RWPE2 (cell line): ENCODE measurements at regions not wholly inside any gene's neighbourhood (a gene's known extent, or its start where the extent isn't known, plus 50 kb on each side); places are given as distances from the start of the nearest gene placed in this dataset.

Experiments
- ATAC-seq: fragments of 200-7000 bp; cut with Tn5 transposase; 3 replicates; pipeline ENCODE4 v1.9.1; 2021; ENCODE audit warnings: low read depth
- DNase-seq: peaks from one replicate; pipeline ENCODE4 v3.0.0-alpha.2; 2020; ENCODE audit warnings: low spot score
- H3K27ac ChIP-seq: fragments of 450-650 bp; 2 replicates; pipeline ENCODE4 v1.5.1; 2017; ENCODE audit warnings: mild to moderate bottlenecking; ENCODE audit not compliant: poor library complexity, severe bottlenecking
- H3K27me3 ChIP-seq: fragments of 250-450 bp; sonication (Bioruptor Pico); 2 replicates; pipeline ENCODE4 v1.5.1; 2021; ENCODE audit warnings: mild to moderate bottlenecking, moderate library complexity; ENCODE audit not compliant: insufficient read depth, poor library complexity, severe bottlenecking
- H3K36me3 ChIP-seq: fragments of 250-450 bp; sonication (Bioruptor Pico); 2 replicates; pipeline ENCODE4 v1.5.1; 2020; ENCODE audit warnings: low read depth, mild to moderate bottlenecking, moderate library complexity
- H3K4me1 ChIP-seq: fragments of 250-450 bp; sonication (Bioruptor Pico); 2 replicates; pipeline ENCODE4 v1.5.1; 2021; ENCODE audit warnings: mild to moderate bottlenecking, moderate library complexity; ENCODE audit not compliant: insufficient read depth, poor library complexity, severe bottlenecking
- H3K4me3 ChIP-seq: fragments of 250-450 bp; sonication (Bioruptor Pico); 2 replicates; pipeline ENCODE4 v1.5.1; 2021; ENCODE audit warnings: mild to moderate bottlenecking, moderate library complexity; ENCODE audit not compliant: severe bottlenecking
- H3K9me3 ChIP-seq: fragments of 250-450 bp; sonication (Bioruptor Pico); 2 replicates; pipeline ENCODE4 v1.5.1; 2021; ENCODE audit warnings: mild to moderate bottlenecking, moderate library complexity; ENCODE audit not compliant: severe bottlenecking
- CTCF ChIP-seq: fragments of 450-650 bp; IDR thresholded peaks from one replicate; pipeline ENCODE4 v1.5.1; 2017; ENCODE audit warnings: mild to moderate bottlenecking, moderate library complexity; ENCODE audit not compliant: poor library complexity, severe bottlenecking

GRCh38 chr2:60174146-60174545 lies 379.3 kb downstream of the BCL11A start:
- no peak for ATAC-seq

DNA sequence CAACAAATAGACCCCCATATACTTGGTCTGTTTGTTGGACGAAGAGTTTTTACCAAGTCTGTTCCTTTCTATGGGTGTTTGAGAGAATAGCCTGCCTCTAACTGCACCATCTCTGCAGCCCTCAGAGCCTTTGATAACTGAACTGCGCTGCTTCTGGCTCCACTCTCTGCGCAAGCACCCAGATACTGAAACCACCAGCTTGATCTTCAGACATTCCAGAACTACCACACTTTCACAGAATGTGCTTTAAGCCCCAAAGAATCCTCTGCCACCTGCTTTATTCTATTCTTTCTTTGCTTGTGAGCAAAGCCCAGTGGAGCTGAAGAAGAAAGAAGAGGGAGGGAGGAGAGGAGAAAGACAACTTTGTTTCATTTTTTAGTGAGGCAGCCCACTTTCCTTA lies 380.7 kb downstream of the BCL11A start:
- Histone ChIP-seq H3K4me3 (no peak overlapping the region), H3K4me1 (no peaks in the 10 kb centered on the region), H3K27me3 (no peaks in the 10 kb centered on the region), H3K27ac (no peak overlapping the region), H3K9me3 (no peaks in the 10 kb centered on the region), H3K36me3 (no peaks in the 10 kb centered on the region)
- no peak for DNase-seq
- ATAC-seq: no peak
- no peak for TF ChIP-seq CTCF

More at GRCh38 chr2:60174146-60174545, 379.3 kb downstream of the BCL11A start:
- DNase-seq: no peak
- no peak overlapping the region for H3K27ac ChIP-seq
- TF ChIP-seq CTCF: no peak
- no peaks in the 10 kb centered on the region for H3K27me3 ChIP-seq
- H3K4me1 ChIP-seq: no peaks in the 10 kb centered on the region
- no peaks in the 10 kb centered on the region for H3K36me3 ChIP-seq
- no peak overlapping the region for H3K4me3 ChIP-seq
- H3K9me3 ChIP-seq: no peaks in the 10 kb centered on the region

DNA sequence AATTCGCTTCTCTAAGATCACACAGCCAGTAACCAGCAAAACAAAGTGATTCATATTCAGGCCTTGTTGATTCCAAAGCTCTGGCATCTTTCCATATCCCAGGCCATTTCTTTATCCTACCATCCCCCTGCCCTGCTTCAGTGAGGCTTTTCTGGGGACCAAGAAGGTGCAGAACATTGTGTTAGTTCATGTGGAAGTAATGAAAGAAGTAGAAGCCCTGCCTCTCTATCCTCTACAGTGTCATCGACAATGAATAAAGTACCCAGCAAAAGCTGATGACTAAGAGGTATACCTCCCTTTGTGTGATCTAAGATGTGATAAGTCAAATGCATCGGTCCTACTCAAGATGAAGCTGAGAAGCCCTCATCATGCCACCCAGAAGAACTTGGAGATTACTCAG lies 383.2 kb downstream of the BCL11A start:
- Histone ChIP-seq H3K4me1 (no peaks in the 10 kb centered on the region), H3K4me3 (no peak overlapping the region), H3K27ac (no peak overlapping the region), H3K36me3 (no peaks in the 10 kb centered on the region), H3K27me3 (no peaks in the 10 kb centered on the region), H3K9me3 (no peaks in the 10 kb centered on the region)
- no peak for DNase-seq
- ATAC-seq: no peak
- no peak for TF ChIP-seq CTCF

- no peak for TF ChIP-seq CTCF
- Histone ChIP-seq H3K36me3 (no peaks in the 10 kb centered on the region), H3K4me1 (no peaks in the 10 kb centered on the region), H3K27me3 (no peaks in the 10 kb centered on the region), H3K4me3 (no peak overlapping the region), H3K9me3 (no peaks in the 10 kb centered on the region), H3K27ac (no peak overlapping the region)
- DNase-seq (no peak), ATAC-seq (no peak)
Observed at GRCh38 chr2:60168247-60168646, 385.2 kb downstream of the BCL11A start.

GRCh38 chr2:60167089-60167488 lies 386.4 kb downstream of the BCL11A start:
- no peak for DNase-seq
- no peaks in the 10 kb centered on the region for H3K27me3 ChIP-seq
- H3K4me1 ChIP-seq: no peaks in the 10 kb centered on the region
- no peak overlapping the region for H3K4me3 ChIP-seq
- H3K36me3 ChIP-seq: no peaks in the 10 kb centered on the region
- no peak for TF ChIP-seq CTCF
- no peaks in the 10 kb centered on the region for H3K9me3 ChIP-seq
- no peak for ATAC-seq
- no peak overlapping the region for H3K27ac ChIP-seq
